OCI-LY1 (cell line): ENCODE measurements at regions not wholly inside any gene's neighbourhood (a gene's known extent, or its start where the extent isn't known, plus 50 kb on each side); places are given as distances from the start of the nearest gene placed in this dataset.

Source experiments
- H2AFZ ChIP-seq: fragments of 200-600 bp; sonication (generic), shearing (Covaris generic); 2 replicates; pipeline ENCODE4 v1.6.0; 2014; ENCODE audit warnings: antibody characterized with exemption, mild to moderate bottlenecking, low read length
- H3F3A ChIP-seq: fragments of 200-600 bp; sonication (generic), shearing (Covaris generic); 2 replicates; pipeline ENCODE4 v1.6.0; 2014; ENCODE audit warnings: mild to moderate bottlenecking, antibody characterized with exemption, low read length, moderate library complexity; ENCODE audit not compliant: insufficient read depth
- H3K27ac ChIP-seq: fragments of 200-600 bp; sonication (generic); 2 replicates; pipeline ENCODE4 v1.5.1; 2014; ENCODE audit warnings: low read length, mixed run types, mild to moderate bottlenecking, low read depth; ENCODE audit not compliant: poor library complexity, severe bottlenecking
- H3K27me3 ChIP-seq: fragments of 200-600 bp; sonication (generic); 2 replicates; pipeline ENCODE4 v1.6.0; 2014; ENCODE audit warnings: antibody characterized with exemption, mild to moderate bottlenecking, low read length, moderate library complexity; ENCODE audit not compliant: insufficient read depth
- H3K36me3 ChIP-seq: fragments of 200-600 bp; sonication (generic); 2 replicates; pipeline ENCODE4 v1.6.1; 2014; ENCODE audit warnings: mild to moderate bottlenecking, antibody characterized with exemption, low read length, moderate library complexity, mixed read lengths; ENCODE audit not compliant: insufficient read depth
- H3K4me1 ChIP-seq: fragments of 200-600 bp; sonication (generic); 2 replicates; pipeline ENCODE4 v1.5.1; 2014; ENCODE audit warnings: mild to moderate bottlenecking, low read length, moderate library complexity; ENCODE audit not compliant: insufficient read depth, severe bottlenecking
- H3K4me2 ChIP-seq: fragments of 200-600 bp; sonication (generic), shearing (Covaris generic); 2 replicates; pipeline ENCODE4 v1.6.1; 2014; ENCODE audit warnings: low read length
- H3K4me3 ChIP-seq: fragments of 200-600 bp; sonication (generic); 2 replicates; pipeline ENCODE4 v1.5.1; 2014; ENCODE audit warnings: low read length, low read depth, mild to moderate bottlenecking, mixed read lengths; ENCODE audit not compliant: poor library complexity, severe bottlenecking
- H3K79me2 ChIP-seq: fragments of 200-600 bp; shearing (Covaris generic); 2 replicates; pipeline ENCODE4 v1.6.1; 2016; ENCODE audit warnings: mixed run types, low read length, mixed read lengths; ENCODE audit not compliant: insufficient read depth
- H3K9ac ChIP-seq: fragments of 200-600 bp; sonication (generic), shearing (Covaris generic); 2 replicates; pipeline ENCODE4 v1.6.1; 2014; ENCODE audit warnings: mild to moderate bottlenecking, low read length, mixed read lengths
- H3K9me2 ChIP-seq: fragments of 200-600 bp; sonication (generic), shearing (Covaris generic); 2 replicates; pipeline ENCODE4 v1.6.1; 2014; ENCODE audit warnings: low read depth, mild to moderate bottlenecking, low read length, mixed read lengths
- H3K9me3 ChIP-seq: fragments of 200-600 bp; shearing (Covaris generic); 2 replicates; pipeline ENCODE4 v1.6.1; 2014; ENCODE audit warnings: low read length, mixed read lengths
- H4K20me1 ChIP-seq: fragments of 200-600 bp; sonication (generic), shearing (Covaris generic); 2 replicates; pipeline ENCODE4 v1.6.0; 2016; ENCODE audit warnings: mild to moderate bottlenecking, low read length; ENCODE audit not compliant: insufficient read depth
- CTCF ChIP-seq: fragments of 200-600 bp; sonication (generic), shearing (Covaris generic); IDR thresholded peaks from 2 replicates; pipeline ENCODE4 v1.5.1; 2017; ENCODE audit warnings: mild to moderate bottlenecking, antibody characterized with exemption, low read length, moderate library complexity, mixed read lengths
- EZH2 ChIP-seq: fragments of 200-600 bp; sonication (generic), shearing (Covaris generic); IDR thresholded peaks from 2 replicates; pipeline ENCODE4 v1.8.0; 2017; ENCODE audit warnings: borderline replicate concordance, mixed run types, mild to moderate bottlenecking, antibody characterized with exemption, low read length, moderate library complexity, mixed read lengths

GRCh38 chr3:148136816-148137215 is 560.9 kb upstream of the AGTR1 start:
- no peaks in the 10 kb centered on the region for H3K79me2 ChIP-seq
- H3K27me3 ChIP-seq: no peaks in the 10 kb centered on the region
- H2AFZ ChIP-seq: no peak overlapping the region
- H3K9ac ChIP-seq: no peak overlapping the region
- H3K9me2 ChIP-seq: no peaks in the 10 kb centered on the region
- no peak overlapping the region for H3K4me2 ChIP-seq
- no peaks in the 10 kb centered on the region for H3F3A ChIP-seq
- H3K27ac ChIP-seq: no peak overlapping the region
- no peak overlapping the region for H3K4me3 ChIP-seq
- no peaks in the 10 kb centered on the region for H4K20me1 ChIP-seq
- H3K9me3 ChIP-seq: no peaks in the 10 kb centered on the region
- H3K36me3 ChIP-seq: no peaks in the 10 kb centered on the region
- no peaks in the 10 kb centered on the region for H3K4me1 ChIP-seq
- TF ChIP-seq CTCF (no peak), EZH2 (no peak)

- Histone ChIP-seq H2AFZ (no peak overlapping the region), H3K4me3 (no peak overlapping the region), H3K79me2 (no peaks in the 10 kb centered on the region), H3K27ac (no peak overlapping the region), H3K9me3 (no peaks in the 10 kb centered on the region), H3F3A (no peaks in the 10 kb centered on the region), H3K9me2 (no peaks in the 10 kb centered on the region), H3K9ac (no peak overlapping the region), H3K36me3 (no peaks in the 10 kb centered on the region), H3K27me3 (no peaks in the 10 kb centered on the region; the same call in 1 of the 2 replicates), H3K4me1 (no peaks in the 10 kb centered on the region), H3K4me2 (no peak overlapping the region), H4K20me1 (no peaks in the 10 kb centered on the region)
- TF ChIP-seq EZH2: no peak
- no peak for TF ChIP-seq CTCF
These were observed 551.5 kb upstream of the AGTR1 start for GRCh38 chr3:148146241-148146640.

GRCh38 chr3:148146947-148147826 is 550.5 kb upstream of the AGTR1 start:
- no peaks in the 10 kb centered on the region for H3K79me2 ChIP-seq
- H4K20me1 ChIP-seq: no peaks in the 10 kb centered on the region
- no peaks in the 10 kb centered on the region for H3K9me2 ChIP-seq
- no peaks in the 10 kb centered on the region; the same call in 1 of the 2 replicates for H3K27me3 ChIP-seq
- no peak overlapping the region for H3K9ac ChIP-seq
- no peaks in the 10 kb centered on the region for H3F3A ChIP-seq
- H2AFZ ChIP-seq: no peak overlapping the region
- no peak overlapping the region for H3K4me2 ChIP-seq
- H3K4me1 ChIP-seq: no peaks in the 10 kb centered on the region
- H3K4me3 ChIP-seq: no peak overlapping the region
- H3K9me3 ChIP-seq: no peaks in the 10 kb centered on the region
- TF ChIP-seq CTCF (no peak), EZH2 (no peak)
- no peaks in the 10 kb centered on the region for H3K36me3 ChIP-seq
- no peak overlapping the region for H3K27ac ChIP-seq
